GM12878 (cell line): ENCODE measurements at regions not wholly inside any gene's neighbourhood (a gene's known extent, or its start where the extent isn't known, plus 50 kb on each side); places are given as distances from the start of the nearest gene placed in this dataset.
"Not testable (repeated sequence)": the region's sequence is repeated elsewhere in the genome, so short reads cannot be mapped to it uniquely, and the experiment has no call there.

ENCODE experiments used
- ATAC-seq: fragments of 200-7000 bp; cut with Tn5 transposase; 3 replicates; pipeline ENCODE4 v1.9.1; 2020; ENCODE audit warnings: mild to moderate bottlenecking, moderate library complexity
- BruUV-seq: library from RNA; stranded (reverse); fragments of 400-500 nt; replicated peaks from 2 replicates; lab custom pipeline; 2021; lab: Mats Ljungman, UMichigan
- CTCF ChIA-PET: fragments of 300-600 bp; sonication (Branson Sonifier 250); formaldehyde crosslinking; extraction: SDS; loops from one replicate; lab custom pipeline; 2021; ENCODE audit warnings: inconsistent platforms; lab: Yijun Ruan, JAX
- POLR2A ChIA-PET: fragments of 350-600 bp; formaldehyde crosslinking; extraction: SDS; loops from one replicate; lab custom pipeline; 2021; ENCODE audit warnings: inconsistent platforms; lab: Charles Lee
- RAD21 ChIA-PET: fragments of 300-600 bp; sonication (Branson Sonifier 250); formaldehyde crosslinking; loops from one replicate; lab custom pipeline; 2023; ENCODE audit warnings: antibody characterized with exemption; ENCODE audit not compliant: unreplicated experiment; lab: Charles Lee
- SMC1A ChIA-PET: fragments of 300-600 bp; sonication (Branson Sonifier 250); formaldehyde crosslinking; loops from one replicate; lab custom pipeline; 2023; ENCODE audit not compliant: unreplicated experiment, uncharacterized antibody; lab: Charles Lee
- DNase-seq: peaks from one replicate; pipeline ENCODE4 v3.0.0-alpha.2; 2011; ENCODE audit warnings: low read depth, low spot score
- FAIRE-seq: peaks from 3 replicates; lab custom pipeline; 2011; peaks lifted over from hg19 to GRCh38; lab: Jason Lieb, UNC
- H2AFZ ChIP-seq: 2 replicates; pipeline ENCODE4 v1.6.0; 2011; ENCODE audit warnings: low read depth, low read length, control low read depth; ENCODE audit not compliant: control insufficient read depth
- H3K27ac ChIP-seq: 2 replicates; pipeline ENCODE4 v1.5.1; 2011; ENCODE audit warnings: control low read depth; ENCODE audit not compliant: control insufficient read depth, insufficient read depth
- H3K27me3 ChIP-seq, 2 experiments: replicated peaks in 1 of 2; 2 replicates each; pipeline versions ENCODE4 v1.6.0 to v1.6.1; 2011; ENCODE audit warnings: low read length in 1 of 2; ENCODE audit not compliant: control insufficient read depth in 2 of 2, insufficient read depth in 2 of 2
- H3K36me3 ChIP-seq, 2 experiments: 2 replicates each; pipeline ENCODE4 v1.5.1; 2011; ENCODE audit warnings: low read length in 1 of 2; ENCODE audit not compliant: control insufficient read depth in 2 of 2, insufficient read depth in 2 of 2
- H3K4me1 ChIP-seq: 2 replicates; pipeline ENCODE4 v1.6.1; 2011; ENCODE audit warnings: mild to moderate bottlenecking, low read length, moderate library complexity, mixed read lengths; ENCODE audit not compliant: control insufficient read depth, insufficient read depth
- H3K4me2 ChIP-seq: 2 replicates; pipeline ENCODE4 v1.6.0; 2011; ENCODE audit warnings: control low read depth; ENCODE audit not compliant: control insufficient read depth, insufficient read depth
- H3K4me3 ChIP-seq: fragments of 200-600 bp; sonication (generic); 2 replicates; pipeline ENCODE4 v1.5.1; 2016
- H3K79me2 ChIP-seq: 2 replicates; pipeline ENCODE4 v1.6.0; 2011; ENCODE audit warnings: low read length; ENCODE audit not compliant: control insufficient read depth, insufficient read depth
- H3K9ac ChIP-seq: 2 replicates; pipeline ENCODE4 v1.8.0; 2011; ENCODE audit warnings: low read length, control low read depth, mixed read lengths; ENCODE audit not compliant: control insufficient read depth, insufficient read depth
- H3K9me3 ChIP-seq: replicated peaks from 3 replicates; pipeline ENCODE4 v1.5.1; 2011; ENCODE audit warnings: mild to moderate bottlenecking, low read length; ENCODE audit not compliant: control insufficient read depth, insufficient read depth
- H4K20me1 ChIP-seq: 2 replicates; pipeline ENCODE4 v1.6.0; 2011; ENCODE audit not compliant: control insufficient read depth, insufficient read depth
- BCL11A ChIP-seq: IDR thresholded peaks from 2 replicates; pipeline ENCODE4 v1.6.1; 2011; ENCODE audit warnings: low read depth, low read length
- BHLHE40 ChIP-seq, 2 experiments: fragments of 450-650 bp in 1 of 2; IDR thresholded peaks; 2 replicates each; pipeline ENCODE4 v1.6.1; 2011 to 2017; ENCODE audit warnings: low read depth in 2 of 2, borderline replicate concordance in 1 of 2, improper control_type of control experiment in 1 of 2, low read length in 1 of 2, mild to moderate bottlenecking in 1 of 2
- ETV6 ChIP-seq, 2 experiments: fragments of 450-650 bp in 1 of 2; IDR thresholded peaks in 1 of 2; conservative IDR thresholded peaks in 1 of 2; 2 replicates each; pipeline ENCODE4 v1.6.1; 2014; ENCODE audit warnings: antibody characterized with exemption in 1 of 2, borderline replicate concordance in 1 of 2, low read depth in 1 of 2, mild to moderate bottlenecking in 1 of 2, moderate library complexity in 1 of 2
- GABPA ChIP-seq: IDR thresholded peaks from 2 replicates; pipeline ENCODE4 v1.6.1; 2014; ENCODE audit warnings: antibody characterized with exemption, low read depth, mild to moderate bottlenecking, inconsistent platforms
- MEF2A ChIP-seq: IDR thresholded peaks from 2 replicates; pipeline ENCODE4 v1.6.1; 2011; ENCODE audit warnings: low read depth, mild to moderate bottlenecking, low read length, moderate library complexity; ENCODE audit not compliant: insufficient read depth
- MYC ChIP-seq: IDR thresholded peaks from 2 replicates; pipeline ENCODE4 v1.6.1; 2011; ENCODE audit warnings: mild to moderate bottlenecking, low read length, moderate library complexity, inconsistent platforms; ENCODE audit not compliant: insufficient read depth, insufficient replicate concordance, insufficient read length, severe bottlenecking
- NFYA ChIP-seq: IDR thresholded peaks from 2 replicates; pipeline ENCODE4 v1.6.1; 2011; ENCODE audit warnings: low read depth, mild to moderate bottlenecking, low read length, improper control_type of control experiment, borderline replicate concordance
- RCOR1 ChIP-seq: conservative IDR thresholded peaks from 2 replicates; pipeline ENCODE4 v1.6.1; 2012; ENCODE audit warnings: low read depth, low read length, improper control_type of control experiment
- WGBS: methylation state at CpG from one replicate; pipeline ENCODE4 v1.1.6; 2016; ENCODE audit warnings: low lambda C conversion rate; ENCODE audit not compliant: insufficient replicate concordance, insufficient coverage; ENCODE audit errors: missing lambda C conversion rate; 5-methylcytosine and 5-hydroxymethylcytosine counted together
- in situ Hi-C: fragments of 300-500 bp; cut with MboI; formaldehyde crosslinking; loops from 9 replicates; pipeline ENCODE4 v1.14.3; 2018; ENCODE audit warnings: mixed read lengths
- intact Hi-C: fragments of 100-400 bp; cut with micrococcal nuclease; formaldehyde crosslinking; loops from one replicate; pipeline ENCODE4 v1.14.2; 2022; ENCODE audit not compliant: unreplicated experiment
- TF ChIP-seq, protein P1 (sequence below): IDR thresholded peaks from 2 replicates; pipeline ENCODE4 v1.6.1; 2012; ENCODE audit warnings: low read depth, low read length, improper control_type of control experiment
- TF ChIP-seq, protein P2 (sequence below), 3 experiments: IDR thresholded peaks in 2 of 3; conservative IDR thresholded peaks in 1 of 3; 2 replicates each; pipeline ENCODE4 v1.5.1; 2011; ENCODE audit warnings: low read depth in 3 of 3, low read length in 3 of 3, mild to moderate bottlenecking in 3 of 3, control low read depth in 2 of 3, moderate library complexity in 2 of 3, inconsistent platforms in 1 of 3, mixed read lengths in 1 of 3; ENCODE audit not compliant: control insufficient read depth in 2 of 3, insufficient read depth in 1 of 3; ENCODE audit errors: extremely low read depth in 1 of 3
- TF ChIP-seq, protein P3 (sequence below): fragments of 450-650 bp; IDR thresholded peaks from 2 replicates; pipeline ENCODE4 v1.6.1; 2017; ENCODE audit warnings: mild to moderate bottlenecking

DNA sequence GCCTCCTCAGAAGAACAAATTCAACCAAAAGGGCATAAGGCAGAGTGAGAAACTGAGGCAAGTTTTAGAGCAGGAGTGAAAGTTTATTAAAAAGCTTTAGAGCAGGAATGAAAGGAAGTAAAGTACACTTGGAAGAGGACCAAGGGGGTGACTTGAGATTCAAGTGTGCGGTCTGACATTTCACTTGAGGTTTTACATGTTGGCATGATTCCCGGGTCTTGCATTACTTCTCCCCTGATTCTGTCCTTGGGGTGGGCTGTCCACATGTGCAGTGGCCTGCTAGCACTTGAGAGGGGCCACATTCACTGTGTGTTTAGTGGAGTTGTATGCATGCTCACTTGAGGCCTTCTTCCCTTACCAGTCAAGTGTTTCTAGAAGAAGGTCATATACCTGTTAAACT lies 140.4 kb upstream of the EPB41L4A start:
- H3K4me1 ChIP-seq, DNase-seq, H3K4me2 ChIP-seq, H2AFZ ChIP-seq, H3K9ac ChIP-seq, H3K4me3 ChIP-seq, BruUV-seq, H3K27me3 ChIP-seq, H3K27ac ChIP-seq, H3K9me3 ChIP-seq, H4K20me1 ChIP-seq, H3K36me3 ChIP-seq, SMC1A ChIA-PET, FAIRE-seq, RAD21 ChIA-PET, POLR2A ChIA-PET, ATAC-seq, H3K79me2 ChIP-seq: not testable (repeated sequence)
- CTCF ChIA-PET = interaction anchor here (2.7 to 3.4 kb wide), 2 partner anchors 45 to 198 kb away, joined by 9 read pairs; no protein-coding TSS in a partner anchor
- in situ Hi-C loops (loop anchor here (10.0 kb wide), 1 partner anchor 1045 kb away; no protein-coding TSS in a partner anchor), intact Hi-C loops (loop anchor here (10.0 kb wide), 1 partner anchor 1045 kb away; no protein-coding TSS in a partner anchor)
- 50% methylated on average over 2 of the region's 2 CpGs for WGBS

DNA sequence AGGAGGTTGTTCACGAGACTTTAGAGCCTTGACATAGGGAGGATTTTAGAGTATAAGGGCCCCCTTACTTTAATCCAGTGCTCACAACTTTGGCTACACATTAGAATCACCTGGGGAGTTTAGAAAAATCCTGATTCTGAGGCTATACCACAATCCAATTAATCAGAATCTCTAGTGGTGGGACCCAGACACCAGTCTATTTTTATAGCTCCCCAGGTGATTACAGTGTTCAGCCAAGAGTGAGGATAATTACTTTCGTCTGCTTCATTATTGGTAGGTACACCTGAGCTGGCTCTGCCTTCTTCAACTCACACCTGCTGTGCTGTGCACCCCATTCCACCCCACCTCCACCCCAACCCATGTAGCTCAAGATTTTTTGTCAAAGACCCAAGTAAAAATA lies 141.3 kb upstream of the EPB41L4A start:
- H2AFZ ChIP-seq = no peak overlapping the region
- peaks cover 9% of the 10 kb centered on the region; the same call in 1 of the 3 replicates for H3K9me3 ChIP-seq
- no peak overlapping the region for H3K4me2 ChIP-seq
- H3K27me3 ChIP-seq = no peaks in the 10 kb centered on the region
- H3K36me3 ChIP-seq = no peaks in the 10 kb centered on the region
- H3K79me2 ChIP-seq = no peaks in the 10 kb centered on the region
- no TSS peak for BruUV-seq
- no peak overlapping the region for H3K4me3 ChIP-seq
- in situ Hi-C loops = no loop called here
- ChIA-PET POLR2A (no interaction called here), RAD21 (no interaction called here), SMC1A (interaction anchor here (1.3 kb wide), 1 partner anchor 17 kb away, joined by 4 read pairs; no protein-coding TSS in a partner anchor), CTCF (interaction anchor here (3.4 kb wide), 1 partner anchor 197 kb away, joined by 9 read pairs; no protein-coding TSS in a partner anchor)
- H3K27ac ChIP-seq = no peak overlapping the region
- H3K4me1 ChIP-seq = no peaks in the 10 kb centered on the region
- FAIRE-seq (no peak), DNase-seq (no peak), ATAC-seq (no peak)
- no peaks in the 10 kb centered on the region for H4K20me1 ChIP-seq
- intact Hi-C loops = no loop called here
- no peak overlapping the region for H3K9ac ChIP-seq
- WGBS = 3% methylated on average over 2 of the region's 2 CpGs
- TF ChIP-seq, protein P1, sequence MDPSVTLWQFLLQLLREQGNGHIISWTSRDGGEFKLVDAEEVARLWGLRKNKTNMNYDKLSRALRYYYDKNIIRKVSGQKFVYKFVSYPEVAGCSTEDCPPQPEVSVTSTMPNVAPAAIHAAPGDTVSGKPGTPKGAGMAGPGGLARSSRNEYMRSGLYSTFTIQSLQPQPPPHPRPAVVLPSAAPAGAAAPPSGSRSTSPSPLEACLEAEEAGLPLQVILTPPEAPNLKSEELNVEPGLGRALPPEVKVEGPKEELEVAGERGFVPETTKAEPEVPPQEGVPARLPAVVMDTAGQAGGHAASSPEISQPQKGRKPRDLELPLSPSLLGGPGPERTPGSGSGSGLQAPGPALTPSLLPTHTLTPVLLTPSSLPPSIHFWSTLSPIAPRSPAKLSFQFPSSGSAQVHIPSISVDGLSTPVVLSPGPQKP = no peak
- TF ChIP-seq, protein P2, sequence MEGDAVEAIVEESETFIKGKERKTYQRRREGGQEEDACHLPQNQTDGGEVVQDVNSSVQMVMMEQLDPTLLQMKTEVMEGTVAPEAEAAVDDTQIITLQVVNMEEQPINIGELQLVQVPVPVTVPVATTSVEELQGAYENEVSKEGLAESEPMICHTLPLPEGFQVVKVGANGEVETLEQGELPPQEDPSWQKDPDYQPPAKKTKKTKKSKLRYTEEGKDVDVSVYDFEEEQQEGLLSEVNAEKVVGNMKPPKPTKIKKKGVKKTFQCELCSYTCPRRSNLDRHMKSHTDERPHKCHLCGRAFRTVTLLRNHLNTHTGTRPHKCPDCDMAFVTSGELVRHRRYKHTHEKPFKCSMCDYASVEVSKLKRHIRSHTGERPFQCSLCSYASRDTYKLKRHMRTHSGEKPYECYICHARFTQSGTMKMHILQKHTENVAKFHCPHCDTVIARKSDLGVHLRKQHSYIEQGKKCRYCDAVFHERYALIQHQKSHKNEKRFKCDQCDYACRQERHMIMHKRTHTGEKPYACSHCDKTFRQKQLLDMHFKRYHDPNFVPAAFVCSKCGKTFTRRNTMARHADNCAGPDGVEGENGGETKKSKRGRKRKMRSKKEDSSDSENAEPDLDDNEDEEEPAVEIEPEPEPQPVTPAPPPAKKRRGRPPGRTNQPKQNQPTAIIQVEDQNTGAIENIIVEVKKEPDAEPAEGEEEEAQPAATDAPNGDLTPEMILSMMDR (IDR thresholded peaks at IDR 0.05 in 2 of 3, conservative IDR thresholded peaks at IDR 0.05 in 1 of 3; ENCODE audit: control insufficient read depth in 2 of 3, extremely low read depth in 1 of 3, insufficient read depth in 1 of 3, low read depth in 3 of 3, low read length in 3 of 3) = no peak
- TF ChIP-seq RCOR1 (no peak), BHLHE40 (IDR thresholded peaks at IDR 0.05; ENCODE audit: borderline replicate concordance in 1 of 2, low read depth in 2 of 2, low read length in 1 of 2) (no peak), GABPA (no peak), MEF2A (no peak), BCL11A (no peak), ETV6 (conservative IDR thresholded peaks at IDR 0.05 in 1 of 2, IDR thresholded peaks at IDR 0.05 in 1 of 2; ENCODE audit: borderline replicate concordance in 1 of 2, low read depth in 1 of 2) (no peak), MYC (no peak), NFYA (no peak)
- TF ChIP-seq, protein P3, sequence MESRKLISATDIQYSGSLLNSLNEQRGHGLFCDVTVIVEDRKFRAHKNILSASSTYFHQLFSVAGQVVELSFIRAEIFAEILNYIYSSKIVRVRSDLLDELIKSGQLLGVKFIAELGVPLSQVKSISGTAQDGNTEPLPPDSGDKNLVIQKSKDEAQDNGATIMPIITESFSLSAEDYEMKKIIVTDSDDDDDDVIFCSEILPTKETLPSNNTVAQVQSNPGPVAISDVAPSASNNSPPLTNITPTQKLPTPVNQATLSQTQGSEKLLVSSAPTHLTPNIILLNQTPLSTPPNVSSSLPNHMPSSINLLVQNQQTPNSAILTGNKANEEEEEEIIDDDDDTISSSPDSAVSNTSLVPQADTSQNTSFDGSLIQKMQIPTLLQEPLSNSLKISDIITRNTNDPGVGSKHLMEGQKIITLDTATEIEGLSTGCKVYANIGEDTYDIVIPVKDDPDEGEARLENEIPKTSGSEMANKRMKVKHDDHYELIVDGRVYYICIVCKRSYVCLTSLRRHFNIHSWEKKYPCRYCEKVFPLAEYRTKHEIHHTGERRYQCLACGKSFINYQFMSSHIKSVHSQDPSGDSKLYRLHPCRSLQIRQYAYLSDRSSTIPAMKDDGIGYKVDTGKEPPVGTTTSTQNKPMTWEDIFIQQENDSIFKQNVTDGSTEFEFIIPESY = no peak
